ENCODE measurements at regions not wholly inside any gene's neighbourhood (a gene's known extent, or its start where the extent isn't known, plus 50 kb on each side); places are given as distances from the start of the nearest gene placed in this dataset.

GRCh38 chr10:78614267-78614666, 454.5 kb upstream of the ZMIZ1 start:
- 75 to 84% methylated on average over 4 of the region's 4 CpGs for WGBS, 2 donors
- Histone ChIP-seq H3K27ac (no peak overlapping the region), H3K27me3 (no peaks in the 10 kb centered on the region), H3K4me1 (no peaks in the 10 kb centered on the region), H3K4me3 (replicated peaks in 1 of 3) (no peak overlapping the region), H3K9me3 (no peaks in the 10 kb centered on the region), H3K36me3 (no peaks in the 10 kb centered on the region)
- TF ChIP-seq POLR2A (IDR thresholded peaks at IDR 0.05) (no peak), CTCF (IDR thresholded peaks at IDR 0.05) (no peak)
- no peak for DNase-seq
- intact Hi-C loops (cut with DNase I), result no loop called here

DNA sequence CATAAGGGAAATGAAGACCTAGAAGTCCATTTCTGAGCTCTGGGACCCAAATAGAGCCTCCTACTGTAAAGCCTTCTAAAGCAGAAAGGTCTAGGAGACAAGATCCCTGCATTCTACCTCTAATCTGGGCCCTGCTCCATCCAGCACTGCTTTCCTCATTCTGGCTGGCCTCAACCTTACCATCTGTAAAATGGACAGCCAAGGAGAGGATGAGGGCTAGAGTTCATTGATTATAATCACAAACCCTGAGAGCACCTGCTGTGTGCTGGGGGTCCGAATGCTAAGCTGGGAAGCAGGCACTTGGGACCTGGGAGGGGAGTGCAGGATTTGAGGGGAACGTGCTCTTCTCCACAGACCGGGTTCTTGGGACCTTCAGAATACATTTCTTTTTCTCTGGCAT, 454.0 kb upstream of the ZMIZ1 start:
- 96 to 98% methylated on average over 3 of the region's 3 CpGs for WGBS, 2 donors
- Histone ChIP-seq H3K36me3 (no peaks in the 10 kb centered on the region), H3K4me3 (replicated peaks in 1 of 3) (no peak overlapping the region), H3K27ac (no peak overlapping the region), H3K9me3 (no peaks in the 10 kb centered on the region), H3K4me1 (no peaks in the 10 kb centered on the region), H3K27me3 (no peaks in the 10 kb centered on the region)
- DNase-seq, result no peak
- no peak for TF ChIP-seq CTCF (IDR thresholded peaks at IDR 0.05)
- no peak for TF ChIP-seq POLR2A (IDR thresholded peaks at IDR 0.05)
- intact Hi-C loops (cut with DNase I), result no loop called here

GRCh38 chr10:78616125-78616695, 452.6 kb upstream of the ZMIZ1 start:
- Histone ChIP-seq H3K27ac (no peak overlapping the region), H3K27me3 (no peaks in the 10 kb centered on the region), H3K4me1 (no peaks in the 10 kb centered on the region), H3K9me3 (no peaks in the 10 kb centered on the region), H3K36me3 (no peaks in the 10 kb centered on the region), H3K4me3 (replicated peaks in 1 of 3) (no peak overlapping the region)
- WGBS, 2 donors, result 57 to 69% methylated on average over 4 of the region's 4 CpGs
- intact Hi-C loops (cut with DNase I), result no loop called here
- no peak for DNase-seq
- TF ChIP-seq CTCF (IDR thresholded peaks at IDR 0.05), result no peak
- no peak for TF ChIP-seq POLR2A (IDR thresholded peaks at IDR 0.05)

GRCh38 chr10:78617115-78617514, 451.7 kb upstream of the ZMIZ1 start:
- H3K27me3 ChIP-seq, result no peaks in the 10 kb centered on the region
- H3K4me1 ChIP-seq, result no peaks in the 10 kb centered on the region
- H3K27ac ChIP-seq, result no peak overlapping the region
- intact Hi-C loops (cut with DNase I), result no loop called here
- WGBS, 2 donors, result 80 to 100% methylated on average over 3 of the region's 3 CpGs
- no peaks in the 10 kb centered on the region for H3K36me3 ChIP-seq
- DNase-seq, result no peak
- TF ChIP-seq CTCF (IDR thresholded peaks at IDR 0.05) (no peak), POLR2A (IDR thresholded peaks at IDR 0.05) (no peak)
- H3K9me3 ChIP-seq, result no peaks in the 10 kb centered on the region
- no peak overlapping the region for H3K4me3 ChIP-seq (replicated peaks in 1 of 3)

DNA sequence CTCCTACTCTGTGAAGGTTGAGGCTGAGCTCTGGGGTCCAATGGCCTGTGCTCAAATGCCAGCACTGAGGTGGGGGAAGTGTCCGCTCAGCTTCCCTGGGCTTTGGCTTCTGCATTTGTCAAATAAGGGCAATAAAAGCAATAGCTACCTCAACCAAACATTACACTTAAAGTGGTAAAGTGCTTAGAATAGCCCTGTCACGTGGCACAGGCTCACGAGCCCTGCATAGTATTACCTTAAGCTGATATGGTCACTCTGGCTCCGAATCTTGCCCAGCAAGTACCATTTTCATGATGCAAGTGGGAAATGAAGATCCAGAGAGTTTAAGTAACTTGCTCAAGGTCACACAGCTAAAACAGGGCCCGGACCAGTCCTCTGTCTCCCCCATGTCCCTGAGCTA, 451.1 kb upstream of the ZMIZ1 start:
- no peaks in the 10 kb centered on the region for H3K27me3 ChIP-seq
- H3K9me3 ChIP-seq, result no peaks in the 10 kb centered on the region
- TF ChIP-seq POLR2A (IDR thresholded peaks at IDR 0.05), result no peak
- no peak for TF ChIP-seq CTCF (IDR thresholded peaks at IDR 0.05)
- H3K4me3 ChIP-seq (replicated peaks in 1 of 3), result no peak overlapping the region
- no peaks in the 10 kb centered on the region for H3K4me1 ChIP-seq
- no peaks in the 10 kb centered on the region for H3K36me3 ChIP-seq
- no peak overlapping the region for H3K27ac ChIP-seq
- intact Hi-C loops (cut with DNase I), result no loop called here
- DNase-seq, result no peak
- WGBS, 2 donors, result 84 to 87% methylated on average over 5 of the region's 5 CpGs

Data from thyroid gland (tissue), 4 donors.